HG02973 (cell line): ENCODE measurements at regions not wholly inside any gene's neighbourhood (a gene's known extent, or its start where the extent isn't known, plus 50 kb on each side); places are given as distances from the start of the nearest gene placed in this dataset.
"Not testable (repeated sequence)": the region's sequence is repeated elsewhere in the genome, so short reads cannot be mapped to it uniquely, and the experiment has no call there.

ENCODE experiments used
- ATAC-seq: cut with Tn5 transposase; IDR thresholded peaks from one replicate; pipeline ENCODE4 v1.9.1; 2021; ENCODE audit warnings: moderate library complexity; ENCODE audit not compliant: unreplicated experiment

DNA sequence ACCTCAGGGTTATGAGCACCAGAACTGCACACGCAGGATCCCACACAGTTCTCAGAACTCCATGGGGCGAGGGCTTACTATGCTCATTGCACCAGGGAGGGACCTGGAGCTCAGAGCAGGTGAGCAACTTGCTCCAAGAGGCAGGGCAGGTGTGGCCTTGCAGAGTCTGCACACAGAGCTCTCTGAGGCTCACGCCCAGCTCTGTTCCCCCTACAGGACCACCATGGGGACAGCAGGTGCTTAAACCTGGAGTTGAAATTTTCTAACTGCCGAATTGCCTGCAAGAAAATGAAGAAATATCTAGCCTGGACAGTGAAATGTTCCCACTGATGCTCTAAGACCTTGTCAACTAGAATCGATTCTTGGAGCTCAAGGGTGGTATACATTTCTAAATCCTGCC, 49.9 kb upstream of the MSMB start:
- not testable (repeated sequence) for ATAC-seq

DNA sequence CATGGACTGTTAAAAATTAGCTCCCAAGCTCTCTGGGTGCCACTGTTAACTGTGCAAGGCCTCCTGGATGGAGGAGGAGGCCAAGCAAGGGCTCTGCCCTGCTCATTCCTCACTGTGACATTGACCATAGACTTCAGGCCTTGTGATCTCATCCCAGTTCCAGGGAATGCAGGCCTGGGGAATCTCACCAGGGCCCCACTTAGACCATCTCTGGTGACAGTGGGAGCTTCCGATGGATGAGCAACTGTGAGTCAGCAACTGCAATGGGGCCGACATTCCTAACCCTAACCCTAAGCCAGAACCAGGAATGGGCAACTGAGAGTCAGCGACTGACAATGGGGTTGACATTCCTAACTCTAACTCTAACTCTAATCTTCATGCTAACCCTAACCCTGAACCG, 50.4 kb upstream of the MSMB start:
- no peak for ATAC-seq

GRCh38 chr10:46096909-46097575, 51.0 kb upstream of the MSMB start:
- ATAC-seq, result no peak

DNA sequence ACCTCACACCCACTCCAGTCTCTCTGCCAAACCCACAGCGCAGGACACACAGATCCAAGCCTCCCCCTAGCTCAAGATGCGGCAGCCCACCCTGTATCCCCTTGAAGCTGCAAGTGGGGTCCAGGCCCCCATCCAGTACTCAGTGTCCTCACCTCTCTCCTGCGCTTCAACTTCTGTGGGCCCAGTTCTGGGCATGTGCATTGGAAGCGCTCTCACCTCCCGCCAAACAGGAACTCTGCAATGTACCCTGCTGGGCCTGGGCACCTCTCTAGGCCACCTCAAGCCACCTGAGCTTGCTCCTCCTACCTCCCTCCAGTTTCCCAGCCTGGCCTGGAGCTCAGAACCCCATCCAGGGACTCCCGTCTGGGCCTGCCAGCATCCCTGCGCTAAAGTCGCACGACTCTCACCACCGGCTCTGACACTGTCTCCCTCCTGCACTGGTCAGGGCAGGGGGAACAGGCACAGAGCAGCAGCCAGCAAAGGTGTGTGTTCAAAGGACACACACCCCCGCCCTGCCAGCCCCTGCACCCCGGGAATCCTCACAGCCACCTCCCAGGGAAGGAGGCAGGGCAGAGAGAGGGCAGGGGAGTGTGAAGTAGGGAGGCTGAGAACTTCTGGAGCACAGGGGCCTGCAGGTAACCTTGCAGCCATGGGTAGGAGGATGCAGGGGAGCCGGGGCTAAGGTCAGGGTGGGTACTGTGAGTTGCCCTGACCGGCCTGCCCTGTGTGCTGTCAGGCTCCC, 51.7 kb upstream of the MSMB start:
- ATAC-seq, result no peak

DNA sequence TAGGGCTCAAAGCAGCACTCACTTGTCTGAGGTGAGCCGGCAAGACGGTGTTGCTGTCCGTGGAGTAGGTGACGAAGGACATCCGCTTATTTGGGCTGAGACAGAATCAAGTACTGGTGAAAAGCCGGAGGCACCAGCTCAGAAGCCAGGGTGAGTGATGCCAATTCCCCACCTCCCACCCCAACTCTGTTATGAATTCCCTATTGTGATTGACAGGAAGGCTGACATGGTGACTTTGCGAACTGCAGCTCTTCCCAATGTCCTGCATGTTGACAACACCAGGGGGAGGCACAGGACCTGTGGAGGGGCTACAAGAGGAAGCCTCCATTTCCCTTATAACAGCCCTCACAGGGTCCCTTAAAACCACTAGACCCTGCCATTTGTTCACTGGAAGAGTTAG, 52.3 kb upstream of the MSMB start:
- no peak for ATAC-seq

- ATAC-seq, result not testable (repeated sequence)
Measured at GRCh38 chr10:46098925-46099324, 52.9 kb upstream of the MSMB start.

DNA sequence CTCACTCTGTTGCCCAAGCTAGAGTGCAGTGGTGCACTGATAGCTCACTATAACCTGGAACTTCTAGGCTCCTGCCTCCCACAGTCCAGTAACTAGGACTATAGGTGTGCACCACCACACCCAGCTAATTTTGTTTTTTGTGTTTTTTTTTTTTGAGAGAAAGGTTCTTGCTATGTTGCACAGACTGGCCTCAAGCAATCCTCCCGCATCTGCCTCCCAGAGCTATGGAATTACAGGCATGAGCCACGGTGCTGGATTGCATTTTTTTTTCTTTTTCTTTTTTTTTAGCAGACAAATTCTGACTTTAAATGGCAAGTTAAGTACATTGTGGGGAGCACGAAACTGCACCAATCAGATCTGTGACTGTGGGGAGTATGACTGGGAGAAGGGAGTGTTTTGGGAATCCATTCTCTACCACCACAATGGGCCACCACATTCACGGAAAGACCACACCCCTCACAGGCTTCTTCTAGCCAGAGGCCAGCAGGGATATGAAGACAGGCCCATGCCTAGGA, 58.1 kb upstream of the MSMB start:
- ATAC-seq, result no peak

- ATAC-seq, result not testable (repeated sequence)
Measured at GRCh38 chr10:46105416-46105815, 59.3 kb upstream of the MSMB start.

GRCh38 chr10:46105856-46106409, 59.9 kb upstream of the MSMB start:
- peak; percentile 21 for ATAC-seq

GRCh38 chr10:46106410-46107255, 60.6 kb upstream of the MSMB start:
- ATAC-seq, result peak; percentile 91

DNA sequence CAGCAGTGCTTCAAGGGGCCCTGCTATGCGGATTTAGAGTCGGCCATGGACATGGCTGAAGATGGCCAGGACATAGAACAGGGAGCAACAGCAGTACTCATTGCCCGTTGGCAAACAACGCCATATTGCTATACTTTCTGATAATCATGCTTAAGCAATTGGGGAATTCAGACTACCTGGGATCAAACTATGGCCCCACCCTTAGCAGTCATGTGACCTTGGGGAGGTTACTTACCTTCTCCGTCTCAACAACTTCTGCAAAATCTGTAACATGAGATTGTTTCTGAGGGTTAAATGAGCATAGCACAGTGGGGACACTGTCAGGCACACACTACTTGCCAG, 62.1 kb upstream of the MSMB start:
- ATAC-seq, result not testable (repeated sequence)

DNA sequence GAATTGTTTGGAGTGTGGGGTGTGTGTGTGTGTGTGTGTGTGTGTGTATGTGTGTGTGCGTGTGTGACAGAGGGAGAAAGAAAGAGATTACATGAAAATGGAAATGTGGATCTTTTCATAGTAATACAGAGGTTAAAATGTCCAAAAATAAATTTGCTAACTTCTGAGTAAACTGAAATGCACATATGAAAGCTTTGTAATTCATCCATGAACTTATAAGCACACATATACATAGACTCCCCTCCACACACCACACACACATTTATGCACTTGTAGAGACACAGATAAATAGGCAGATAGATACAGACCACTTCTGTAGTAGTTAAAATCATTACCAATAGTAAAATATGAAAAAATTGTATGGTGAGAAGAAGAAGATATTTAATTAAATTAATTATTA, 108.2 kb upstream of the MSMB start:
- not testable (repeated sequence) for ATAC-seq

GRCh38 chr10:46154683-46155082, 108.6 kb upstream of the MSMB start:
- not testable (repeated sequence) for ATAC-seq

GRCh38 chr10:46156866-46157265, 110.8 kb upstream of the MSMB start:
- not testable (repeated sequence) for ATAC-seq

GRCh38 chr10:46169736-46170135, 117.1 kb upstream of the ANTXRL start:
- no peak for ATAC-seq

- ATAC-seq, result no peak
Measured at GRCh38 chr10:46170789-46171188, 116.0 kb upstream of the ANTXRL start.

GRCh38 chr10:46171661-46172060, 115.1 kb upstream of the ANTXRL start:
- ATAC-seq, result no peak

- ATAC-seq, result no peak
Measured at GRCh38 chr10:46175296-46175695, 111.5 kb upstream of the ANTXRL start.

DNA sequence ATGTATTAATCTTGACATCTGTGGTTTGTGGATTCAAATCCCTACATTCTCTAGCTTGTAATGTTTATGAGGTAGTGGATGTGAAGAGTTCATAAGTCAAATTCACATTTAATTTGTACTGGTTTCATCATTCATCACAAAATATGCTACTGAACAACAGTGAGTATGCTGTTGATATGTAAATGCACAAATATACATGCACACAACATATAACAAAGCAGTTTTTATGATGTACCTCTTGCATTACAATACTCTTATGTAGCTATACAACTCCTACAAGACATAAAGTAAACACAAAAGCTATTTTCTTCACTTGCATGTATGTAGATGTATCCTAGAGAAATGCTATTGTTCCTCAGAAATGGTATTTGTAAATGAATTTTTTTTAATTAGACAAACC, 111.0 kb upstream of the ANTXRL start:
- no peak for ATAC-seq

GRCh38 chr10:46187431-46187830, 99.4 kb upstream of the ANTXRL start:
- ATAC-seq, result not testable (repeated sequence)

DNA sequence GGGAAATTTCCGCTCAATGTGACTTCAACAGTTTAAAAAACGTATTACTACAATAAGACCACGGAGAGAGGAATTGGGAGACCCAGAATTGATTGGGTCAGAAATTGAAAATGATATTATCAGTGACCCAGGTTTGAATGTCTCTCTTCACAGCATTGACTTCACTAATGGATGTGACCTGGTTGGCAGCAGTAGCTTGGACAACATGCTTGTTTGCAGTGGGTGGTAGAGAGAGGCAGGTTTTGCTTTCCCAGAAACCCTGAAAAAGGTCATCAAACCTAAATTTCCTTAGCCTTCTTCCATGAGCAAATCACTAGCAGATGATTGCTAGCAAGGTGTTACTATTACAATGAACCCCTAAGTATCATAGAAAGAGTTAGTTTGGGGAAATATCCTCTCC, 89.7 kb upstream of the ANTXRL start:
- ATAC-seq, result no peak
